DOHH2 (cell line): ENCODE measurements at regions not wholly inside any gene's neighbourhood (a gene's known extent, or its start where the extent isn't known, plus 50 kb on each side); places are given as distances from the start of the nearest gene placed in this dataset.

Experiments
- CTCF ChIP-seq: fragments of 200-600 bp; sonication (generic); IDR thresholded peaks from one replicate; pipeline ENCODE4 v1.5.1; 2014; ENCODE audit warnings: antibody characterized with exemption, mild to moderate bottlenecking, low read depth, low read length; ENCODE audit not compliant: poor library complexity, severe bottlenecking
- EZH2phosphoT487 ChIP-seq: fragments of 200-600 bp; sonication (generic); IDR thresholded peaks from 2 replicates; pipeline ENCODE4 v1.6.1; 2017; ENCODE audit warnings: borderline replicate concordance, mild to moderate bottlenecking, antibody characterized with exemption, low read length, moderate library complexity, mixed read lengths

- TF ChIP-seq CTCF (no peak), EZH2phosphoT487 (no peak)
These were observed 100.1 kb upstream of the COL1A2 start for GRCh38 chr7:94294471-94295131.
